ENCODE measurements at regions not wholly inside any gene's neighbourhood (a gene's known extent, or its start where the extent isn't known, plus 50 kb on each side); places are given as distances from the start of the nearest gene placed in this dataset.

- Mint-ChIP-seq H3K9me3 (no peaks in the 10 kb centered on the region), H3K4me3 (no peak overlapping the region), H3K27ac (no peak overlapping the region), H3K4me1 (no peaks in the 10 kb centered on the region), H3K36me3 (ENCODE audit: low read depth) (no peaks in the 10 kb centered on the region), H3K27me3 (peaks cover 9% of the 10 kb centered on the region)
- no peak for ATAC-seq (replicated peaks)
These were observed 117.2 kb upstream of the CAV2 start for GRCh38 chr7:116382375-116382774.

- peaks cover 11% of the 10 kb centered on the region for H3K27me3 Mint-ChIP-seq
These were observed 114.5 kb upstream of the CAV2 start for GRCh38 chr7:116384936-116385635.

GRCh38 chr7:116386674-116387073 is 112.9 kb upstream of the CAV2 start:
- Mint-ChIP-seq H3K36me3 (ENCODE audit: low read depth) (no peaks in the 10 kb centered on the region), H3K4me3 (no peak overlapping the region), H3K4me1 (no peaks in the 10 kb centered on the region), H3K9me3 (no peaks in the 10 kb centered on the region), H3K27ac (no peak overlapping the region), H3K27me3 (peaks cover 10% of the 10 kb centered on the region)
- ATAC-seq (replicated peaks): no peak

More at GRCh38 chr7:116384936-116385635, 114.5 kb upstream of the CAV2 start:
- Mint-ChIP-seq H3K9me3 (no peaks in the 10 kb centered on the region), H3K4me1 (no peaks in the 10 kb centered on the region), H3K4me3 (no peak overlapping the region), H3K27ac (no peak overlapping the region), H3K36me3 (ENCODE audit: low read depth) (no peaks in the 10 kb centered on the region)
- no peak for ATAC-seq (replicated peaks)

GRCh38 chr7:116390363-116390762 is 109.2 kb upstream of the CAV2 start:
- Mint-ChIP-seq H3K9me3 (no peaks in the 10 kb centered on the region), H3K4me3 (no peak overlapping the region), H3K27ac (no peak overlapping the region), H3K36me3 (ENCODE audit: low read depth) (no peaks in the 10 kb centered on the region), H3K4me1 (no peaks in the 10 kb centered on the region), H3K27me3 (peaks cover 16% of the 10 kb centered on the region)
- ATAC-seq (replicated peaks): no peak

GRCh38 chr7:116392806-116393205 is 106.7 kb upstream of the CAV2 start:
- H3K27me3 Mint-ChIP-seq: peaks cover 17% of the 10 kb centered on the region
- H3K36me3 Mint-ChIP-seq (ENCODE audit: low read depth): no peaks in the 10 kb centered on the region
- H3K9me3 Mint-ChIP-seq: no peaks in the 10 kb centered on the region
- H3K27ac Mint-ChIP-seq: no peak overlapping the region
- no peak for ATAC-seq (replicated peaks)
- no peak overlapping the region for H3K4me3 Mint-ChIP-seq
- no peaks in the 10 kb centered on the region for H3K4me1 Mint-ChIP-seq

- H3K36me3 Mint-ChIP-seq (ENCODE audit: low read depth): no peaks in the 10 kb centered on the region
- ATAC-seq (replicated peaks): no peak
- no peak overlapping the region for H3K27ac Mint-ChIP-seq
- no peak overlapping the region for H3K4me3 Mint-ChIP-seq
- H3K27me3 Mint-ChIP-seq: peaks cover 17% of the 10 kb centered on the region
- H3K4me1 Mint-ChIP-seq: no peaks in the 10 kb centered on the region
- no peaks in the 10 kb centered on the region for H3K9me3 Mint-ChIP-seq
These were observed 105.9 kb upstream of the CAV2 start for GRCh38 chr7:116393654-116394053.

- no peak overlapping the region for H3K27ac Mint-ChIP-seq
- no peaks in the 10 kb centered on the region for H3K4me1 Mint-ChIP-seq
- ATAC-seq (replicated peaks): no peak
- H3K4me3 Mint-ChIP-seq: no peak overlapping the region
- H3K27me3 Mint-ChIP-seq: peaks cover 17% of the 10 kb centered on the region
- no peaks in the 10 kb centered on the region for H3K9me3 Mint-ChIP-seq
- no peaks in the 10 kb centered on the region for H3K36me3 Mint-ChIP-seq (ENCODE audit: low read depth)
These were observed 105.4 kb upstream of the CAV2 start for GRCh38 chr7:116394106-116394505.

GRCh38 chr7:116395141-116395791 is 104.3 kb upstream of the CAV2 start:
- no peaks in the 10 kb centered on the region for H3K9me3 Mint-ChIP-seq
- peaks cover 11% of the 10 kb centered on the region for H3K27me3 Mint-ChIP-seq

GRCh38 chr7:116398672-116399071 is 100.9 kb upstream of the CAV2 start:
- Mint-ChIP-seq H3K27me3 (peaks cover 21% of the 10 kb centered on the region), H3K4me1 (no peaks in the 10 kb centered on the region), H3K36me3 (ENCODE audit: low read depth) (no peaks in the 10 kb centered on the region), H3K27ac (no peak overlapping the region), H3K4me3 (no peak overlapping the region), H3K9me3 (no peaks in the 10 kb centered on the region)
- no peak for ATAC-seq (replicated peaks)

More at GRCh38 chr7:116395141-116395791, 104.3 kb upstream of the CAV2 start:
- Mint-ChIP-seq H3K4me1 (no peaks in the 10 kb centered on the region), H3K4me3 (no peak overlapping the region), H3K36me3 (ENCODE audit: low read depth) (no peaks in the 10 kb centered on the region), H3K27ac (no peak overlapping the region)
- no peak for ATAC-seq (replicated peaks)

- Mint-ChIP-seq H3K9me3 (no peaks in the 10 kb centered on the region), H3K4me3 (no peak overlapping the region), H3K27ac (no peak overlapping the region), H3K36me3 (ENCODE audit: low read depth) (no peaks in the 10 kb centered on the region), H3K27me3 (peaks cover 21% of the 10 kb centered on the region), H3K4me1 (no peaks in the 10 kb centered on the region)
- no peak for ATAC-seq (replicated peaks)
These were observed 99.7 kb upstream of the CAV2 start for GRCh38 chr7:116399819-116400218.

GRCh38 chr7:116400522-116400921 is 99.0 kb upstream of the CAV2 start:
- Mint-ChIP-seq H3K4me3 (no peak overlapping the region), H3K27ac (no peak overlapping the region), H3K27me3 (peaks cover 23% of the 10 kb centered on the region), H3K9me3 (no peaks in the 10 kb centered on the region), H3K4me1 (no peaks in the 10 kb centered on the region), H3K36me3 (ENCODE audit: low read depth) (no peaks in the 10 kb centered on the region)
- ATAC-seq (replicated peaks): no peak

- Mint-ChIP-seq H3K4me1 (no peaks in the 10 kb centered on the region), H3K9me3 (no peaks in the 10 kb centered on the region), H3K4me3 (no peak overlapping the region), H3K36me3 (ENCODE audit: low read depth) (no peaks in the 10 kb centered on the region), H3K27me3 (peaks cover 23% of the 10 kb centered on the region), H3K27ac (no peak overlapping the region)
- no peak for ATAC-seq (replicated peaks)
These were observed 97.8 kb upstream of the CAV2 start for GRCh38 chr7:116401711-116402110.

GRCh38 chr7:116403265-116403664 is 96.3 kb upstream of the CAV2 start:
- no peaks in the 10 kb centered on the region for H3K9me3 Mint-ChIP-seq
- H3K27ac Mint-ChIP-seq: no peak overlapping the region
- ATAC-seq (replicated peaks): no peak
- H3K36me3 Mint-ChIP-seq (ENCODE audit: low read depth): no peaks in the 10 kb centered on the region
- no peaks in the 10 kb centered on the region for H3K4me1 Mint-ChIP-seq
- H3K4me3 Mint-ChIP-seq: no peak overlapping the region
- peaks cover 18% of the 10 kb centered on the region for H3K27me3 Mint-ChIP-seq

GRCh38 chr7:116404389-116404788 is 95.1 kb upstream of the CAV2 start:
- H3K4me1 Mint-ChIP-seq: no peaks in the 10 kb centered on the region
- H3K27ac Mint-ChIP-seq: no peak overlapping the region
- no peak for ATAC-seq (replicated peaks)
- no peaks in the 10 kb centered on the region for H3K36me3 Mint-ChIP-seq (ENCODE audit: low read depth)
- no peak overlapping the region for H3K4me3 Mint-ChIP-seq
- H3K27me3 Mint-ChIP-seq: peaks cover 18% of the 10 kb centered on the region
- H3K9me3 Mint-ChIP-seq: no peaks in the 10 kb centered on the region

GRCh38 chr7:116405810-116406209 is 93.7 kb upstream of the CAV2 start:
- no peaks in the 10 kb centered on the region for H3K4me1 Mint-ChIP-seq
- no peak for ATAC-seq (replicated peaks)
- peaks cover 15% of the 10 kb centered on the region for H3K27me3 Mint-ChIP-seq
- H3K27ac Mint-ChIP-seq: no peak overlapping the region
- no peaks in the 10 kb centered on the region for H3K36me3 Mint-ChIP-seq (ENCODE audit: low read depth)
- no peak overlapping the region for H3K4me3 Mint-ChIP-seq
- H3K9me3 Mint-ChIP-seq: no peaks in the 10 kb centered on the region
